ENCODE measurements at regions not wholly inside any gene's neighbourhood (a gene's known extent, or its start where the extent isn't known, plus 50 kb on each side); places are given as distances from the start of the nearest gene placed in this dataset.
A peak's percentile ranks its signal among the peaks of the same experiment; 100 is the strongest.
"Not testable (repeated sequence)": the region's sequence is repeated elsewhere in the genome, so short reads cannot be mapped to it uniquely, and the experiment has no call there.

DNA sequence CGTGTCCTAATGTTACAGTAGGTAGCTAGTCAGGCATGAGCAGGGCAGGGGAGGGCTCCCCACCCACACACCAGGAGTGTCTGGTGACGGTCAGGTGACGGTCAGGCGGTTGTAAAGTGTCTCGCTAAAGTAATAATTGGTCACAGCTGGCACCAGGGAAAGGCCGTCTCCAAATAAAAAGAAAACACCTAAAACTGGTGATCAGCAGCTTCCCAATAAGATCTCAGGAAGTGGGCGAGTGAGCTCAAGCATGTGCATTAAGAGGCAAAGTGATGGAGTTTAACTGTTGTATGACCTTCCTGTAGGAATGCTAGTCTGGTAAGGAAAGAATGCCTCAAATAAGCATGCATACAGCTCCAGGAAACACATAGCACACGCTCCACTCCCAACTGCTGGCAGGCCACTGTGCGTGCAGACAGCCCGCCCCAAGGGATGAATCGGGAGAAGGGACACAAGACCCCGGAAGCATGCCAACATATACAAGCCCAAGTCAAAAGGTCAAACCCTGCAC is 177.1 kb downstream of the RNF144A start:
- DNase-seq (ENCODE audit: low read depth): no peak

DNA sequence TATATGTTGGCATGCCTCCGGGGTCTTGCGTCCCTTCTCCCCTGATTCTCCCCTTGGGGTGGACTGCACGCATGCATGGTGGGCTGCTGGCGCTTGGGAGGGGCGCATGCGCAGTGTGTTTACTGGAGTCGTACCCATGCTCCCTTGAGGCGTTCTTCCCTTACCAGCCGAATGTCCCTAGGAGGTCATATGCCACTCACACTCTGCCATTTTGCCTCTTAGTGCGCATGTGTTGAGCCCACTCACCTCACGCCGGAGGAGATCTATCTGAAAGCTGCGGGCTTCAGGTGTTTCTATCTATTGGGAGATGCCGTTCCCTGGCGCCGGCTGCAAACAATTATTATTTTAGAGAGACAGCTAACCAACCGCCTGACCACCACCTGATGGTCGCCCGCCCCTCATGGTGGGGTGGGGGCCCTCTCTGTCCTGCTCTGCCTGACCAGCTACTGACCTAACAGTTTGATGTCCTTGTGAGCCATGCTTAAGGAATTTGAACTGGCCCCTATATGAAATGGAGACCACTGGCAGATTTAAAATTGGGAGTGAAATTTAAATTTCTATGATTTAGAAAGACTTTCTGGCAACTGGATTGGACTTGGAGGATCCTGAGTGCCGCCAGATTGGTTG is 179.6 kb downstream of the RNF144A start:
- DNase-seq (ENCODE audit: low read depth): no peak

DNA sequence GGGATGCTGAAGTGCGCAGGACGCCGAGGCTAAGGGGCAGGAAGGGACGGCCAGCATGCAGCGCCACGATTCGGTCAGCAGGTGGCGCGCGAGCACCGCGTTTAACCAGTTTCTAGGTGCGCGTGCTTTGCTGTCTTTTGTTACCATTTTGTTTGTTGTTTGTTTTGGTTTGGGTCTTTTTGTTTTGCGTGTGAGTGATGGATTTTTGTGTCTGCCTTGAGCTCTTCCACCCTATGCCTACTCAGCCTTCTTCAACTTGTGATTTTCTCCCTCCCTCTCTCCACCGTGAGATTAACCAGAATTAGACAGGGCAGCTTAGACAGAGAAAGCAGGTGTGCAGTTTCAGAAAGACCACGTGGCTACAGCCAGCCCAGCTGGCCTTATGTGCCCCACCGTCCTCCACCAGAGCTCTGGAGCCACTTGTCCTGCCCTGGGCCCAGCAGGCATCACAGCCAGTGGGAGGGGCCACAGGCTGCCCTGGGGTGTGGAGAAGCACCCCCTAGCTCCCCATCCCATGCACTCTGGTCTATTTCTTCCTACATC is 180.2 kb downstream of the RNF144A start:
- DNase-seq (ENCODE audit: low read depth): peak; percentile 74

DNA sequence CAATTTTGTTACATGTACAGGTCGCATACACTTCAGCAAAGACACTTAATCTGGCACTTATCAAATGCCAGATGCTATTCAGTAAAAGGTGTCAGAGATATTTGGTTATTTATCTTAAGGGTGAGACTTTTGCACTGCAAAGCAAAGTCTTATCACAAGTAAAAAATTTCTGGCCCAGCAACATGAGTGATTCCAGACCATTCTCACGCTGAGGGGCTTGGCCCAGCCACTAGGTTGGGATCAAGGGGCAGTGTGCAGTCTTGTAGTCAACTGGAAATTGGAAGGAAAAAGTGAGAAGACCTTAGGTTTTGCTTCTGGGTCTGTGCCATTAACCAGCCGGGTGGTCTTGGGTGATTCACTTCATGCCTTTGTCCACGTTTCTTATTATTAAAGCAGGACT is 181.6 kb downstream of the RNF144A start:
- no peak for DNase-seq (ENCODE audit: low read depth)

DNA sequence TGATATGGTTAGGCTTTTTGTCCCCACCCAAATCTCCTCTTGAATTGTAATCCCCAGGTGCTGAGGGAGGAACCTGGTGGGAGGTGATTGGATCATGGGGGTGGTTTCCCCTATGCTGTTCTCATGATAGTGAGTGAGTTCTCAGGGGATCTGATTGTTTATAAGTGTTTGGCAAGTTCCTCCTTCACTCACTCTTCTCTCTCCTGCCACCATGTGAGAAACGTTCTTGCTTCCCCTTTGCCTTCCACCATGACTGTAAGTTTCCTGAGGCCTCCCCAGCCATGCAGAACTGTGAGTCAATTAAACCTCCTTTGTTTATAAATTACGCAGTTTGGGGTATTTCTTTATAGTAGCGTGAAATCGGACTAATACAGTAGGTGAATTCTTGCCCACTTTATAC is 182.5 kb downstream of the RNF144A start:
- DNase-seq (ENCODE audit: low read depth): not testable (repeated sequence)

DNA sequence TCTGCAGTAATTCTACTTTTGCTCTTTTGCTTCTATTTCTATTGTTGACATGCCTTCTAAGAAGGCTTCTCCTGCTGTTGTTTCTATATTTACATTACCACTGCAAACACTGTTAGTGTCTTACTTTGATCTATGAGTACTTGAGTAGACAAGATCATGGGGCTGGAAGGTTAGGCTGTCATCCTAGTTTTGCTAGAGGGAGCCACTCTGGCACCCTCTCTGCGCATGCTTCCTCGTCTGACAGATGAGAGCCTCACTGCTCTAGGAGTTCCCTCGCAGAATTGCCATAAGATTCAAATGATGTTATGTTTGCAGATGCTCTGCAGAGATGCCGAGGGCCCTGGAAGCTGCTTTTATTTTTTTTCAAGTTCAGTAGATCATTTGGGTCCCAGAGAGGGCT is 185.6 kb downstream of the RNF144A start:
- no peak for DNase-seq (ENCODE audit: low read depth)

DNA sequence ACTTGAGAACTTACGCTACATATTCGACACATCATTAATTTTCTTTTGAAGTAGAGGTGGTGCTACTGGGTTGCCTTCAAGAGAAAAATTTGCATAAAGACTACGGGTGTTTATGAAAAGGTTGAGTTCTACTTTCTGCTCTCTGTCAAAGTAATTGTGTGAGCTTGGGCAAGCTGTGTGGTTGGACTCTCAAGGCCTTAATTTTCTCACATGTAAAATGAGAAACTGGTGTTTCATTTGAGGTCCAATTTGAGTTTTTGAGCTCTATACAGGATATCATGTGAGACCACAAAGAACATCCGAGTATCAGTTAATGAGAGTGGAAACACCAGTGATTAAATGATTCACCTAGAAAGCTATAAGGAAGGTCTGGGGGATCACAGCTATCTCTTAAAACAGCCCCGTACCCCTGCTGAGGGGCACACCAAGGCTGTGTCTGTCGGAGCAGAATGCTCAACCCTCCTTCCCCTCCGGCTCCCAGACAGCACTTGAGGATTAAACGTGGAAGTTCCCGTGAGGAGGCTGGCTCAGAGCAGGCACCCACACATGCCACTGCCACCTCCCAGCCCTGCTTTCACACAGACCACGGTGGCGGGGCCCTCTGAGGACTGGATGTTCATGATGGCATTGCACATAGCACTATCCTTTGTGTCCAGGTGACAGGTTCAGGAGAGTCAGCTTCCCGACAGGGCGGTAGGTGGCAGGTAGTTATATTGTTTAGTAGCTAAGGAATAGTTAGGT is 191.8 kb downstream of the RNF144A start:
- DNase-seq (ENCODE audit: low read depth): no peak

DNA sequence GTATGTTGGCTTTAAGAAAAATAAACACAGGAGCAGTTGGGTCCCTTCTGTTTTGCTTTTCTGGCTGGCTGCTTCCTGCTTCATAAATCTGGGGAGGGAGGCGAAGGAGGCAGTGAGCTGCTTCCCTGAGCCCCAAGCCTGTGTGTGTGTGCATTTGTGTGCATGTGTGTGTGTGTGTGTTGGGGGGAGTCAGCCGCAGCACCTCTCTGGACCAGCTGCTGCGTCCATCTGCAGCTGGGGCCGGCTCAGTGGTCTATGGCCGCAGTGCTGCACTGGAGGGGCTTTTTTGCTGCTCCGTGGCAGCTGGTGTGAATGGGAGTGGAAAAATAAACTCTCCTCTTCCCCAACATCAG is 192.3 kb downstream of the RNF144A start:
- no peak for DNase-seq (ENCODE audit: low read depth)

DNA sequence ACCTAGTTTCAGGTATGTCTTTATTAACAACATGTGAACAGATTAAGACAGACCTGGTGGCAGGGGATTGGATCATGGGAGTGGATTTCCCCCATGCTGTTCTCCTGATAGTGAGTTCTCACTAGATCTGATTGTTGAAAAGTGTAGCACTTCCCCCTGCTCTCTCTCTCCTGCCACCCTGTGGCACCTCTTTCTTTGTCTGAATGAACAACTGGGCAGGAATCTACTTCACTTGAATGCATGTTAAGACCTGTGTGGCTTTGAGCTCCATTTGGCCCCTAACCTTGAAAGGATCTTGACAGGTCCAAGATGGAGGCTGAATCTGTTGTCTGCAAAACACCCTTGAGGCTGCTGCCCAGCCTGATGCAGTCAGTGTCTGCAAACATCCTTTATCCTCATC is 194.4 kb downstream of the RNF144A start:
- no peak for DNase-seq (ENCODE audit: low read depth)

DNA sequence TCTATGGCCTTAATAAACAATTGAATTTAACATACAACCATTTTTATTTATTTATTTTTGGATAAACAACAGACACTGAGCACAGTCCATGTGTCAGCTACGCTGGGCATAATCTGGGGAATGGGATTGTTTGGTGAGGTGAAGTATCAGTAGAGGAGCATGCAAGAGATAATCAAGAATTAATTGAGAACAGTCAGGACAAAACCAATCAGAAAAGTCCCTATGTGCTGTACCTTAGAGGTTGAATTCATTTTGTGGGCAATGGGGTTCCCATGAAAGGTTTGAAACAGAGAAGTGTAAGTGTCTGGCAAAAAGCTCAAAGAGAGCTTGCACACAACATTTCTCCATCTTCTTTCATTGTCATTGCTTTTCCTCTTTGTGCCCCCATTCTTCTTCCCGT is 198.2 kb downstream of the RNF144A start:
- DNase-seq (ENCODE audit: low read depth): no peak

DNA sequence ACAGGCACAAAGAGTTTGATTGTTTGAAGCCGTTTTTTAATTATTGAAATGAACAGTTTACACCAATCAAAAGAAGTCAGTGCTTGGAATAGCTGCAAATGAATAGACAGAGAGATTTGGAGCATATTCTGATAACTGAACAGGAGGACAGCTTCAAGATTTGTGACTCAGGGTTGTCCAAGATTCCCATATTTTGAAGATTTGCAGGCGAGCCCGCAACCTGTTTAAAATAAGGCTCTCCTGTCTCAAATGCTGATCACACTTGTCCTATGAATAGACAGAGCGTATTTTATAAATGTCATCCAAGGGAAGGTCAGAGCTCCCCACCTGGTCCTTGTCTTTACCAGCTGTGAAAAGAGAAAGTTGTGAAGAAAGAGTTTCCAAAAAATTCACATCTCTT is 198.7 kb downstream of the RNF144A start:
- no peak for DNase-seq (ENCODE audit: low read depth)

DNA sequence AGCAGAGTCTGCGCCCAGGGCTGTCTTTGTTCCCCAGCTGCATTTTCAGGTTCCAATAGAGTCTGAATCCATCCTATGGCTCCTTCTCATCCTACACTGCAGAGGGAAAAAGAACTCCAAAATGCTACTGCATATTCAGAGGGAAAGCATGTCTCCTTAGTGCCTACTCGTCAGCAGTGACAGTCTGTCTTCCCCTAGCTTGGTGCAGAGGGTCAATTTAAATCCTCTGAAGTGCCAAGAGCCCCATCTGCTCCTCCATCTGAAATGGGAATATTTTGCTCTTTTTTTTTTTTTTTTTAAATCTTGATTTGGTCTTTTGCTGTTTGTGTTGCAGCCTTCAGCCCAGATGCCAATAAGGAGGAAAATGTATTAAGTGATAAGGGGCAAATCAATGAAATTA is 199.3 kb downstream of the RNF144A start:
- DNase-seq (ENCODE audit: low read depth): no peak

DNA sequence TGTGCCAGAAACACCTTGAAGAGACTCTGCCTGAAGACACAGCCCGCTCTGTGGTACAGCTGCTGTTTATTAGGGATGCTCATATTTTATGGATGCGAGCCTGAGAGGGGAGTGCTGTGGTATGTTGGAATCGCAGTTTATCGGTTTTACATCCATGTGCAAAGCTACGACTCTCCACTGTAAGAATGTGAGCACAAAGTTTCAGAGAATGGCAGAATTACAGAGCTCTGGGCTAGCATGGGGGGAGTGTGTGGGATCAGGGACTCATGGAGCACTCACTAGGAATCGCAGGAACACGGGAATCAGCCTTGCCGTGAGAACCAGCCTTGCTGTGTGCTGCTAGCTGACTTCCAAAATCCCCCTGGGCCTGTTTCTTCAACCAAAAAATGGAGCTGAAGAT is 199.9 kb downstream of the RNF144A start:
- no peak for DNase-seq (ENCODE audit: low read depth)

DNA sequence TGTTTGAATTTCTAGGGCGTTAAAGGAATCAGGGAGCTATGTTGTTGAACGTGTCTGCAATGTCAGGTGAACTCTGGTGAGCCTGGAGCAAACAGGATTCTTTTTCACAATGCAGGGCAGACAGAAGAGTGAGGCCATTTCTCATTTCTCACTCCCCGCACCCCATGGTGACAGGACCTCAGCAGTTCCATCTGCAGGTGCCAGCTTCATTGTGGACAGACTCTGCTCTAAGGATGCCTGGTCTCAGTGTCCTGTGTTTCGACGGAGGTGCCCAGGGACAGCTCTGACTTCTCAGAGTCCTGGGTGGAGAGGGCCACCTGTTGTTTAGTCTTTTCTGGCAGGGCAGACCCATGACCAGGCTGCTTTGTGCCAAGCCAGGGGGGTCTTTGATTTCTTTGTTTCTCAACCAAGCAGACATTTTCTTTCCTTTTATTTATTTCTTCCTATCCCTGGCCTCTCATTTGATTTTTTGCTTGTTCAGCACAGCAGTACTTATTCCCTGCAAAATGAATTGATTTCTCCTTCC is 201.5 kb downstream of the RNF144A start:
- DNase-seq (ENCODE audit: low read depth): no peak

DNA sequence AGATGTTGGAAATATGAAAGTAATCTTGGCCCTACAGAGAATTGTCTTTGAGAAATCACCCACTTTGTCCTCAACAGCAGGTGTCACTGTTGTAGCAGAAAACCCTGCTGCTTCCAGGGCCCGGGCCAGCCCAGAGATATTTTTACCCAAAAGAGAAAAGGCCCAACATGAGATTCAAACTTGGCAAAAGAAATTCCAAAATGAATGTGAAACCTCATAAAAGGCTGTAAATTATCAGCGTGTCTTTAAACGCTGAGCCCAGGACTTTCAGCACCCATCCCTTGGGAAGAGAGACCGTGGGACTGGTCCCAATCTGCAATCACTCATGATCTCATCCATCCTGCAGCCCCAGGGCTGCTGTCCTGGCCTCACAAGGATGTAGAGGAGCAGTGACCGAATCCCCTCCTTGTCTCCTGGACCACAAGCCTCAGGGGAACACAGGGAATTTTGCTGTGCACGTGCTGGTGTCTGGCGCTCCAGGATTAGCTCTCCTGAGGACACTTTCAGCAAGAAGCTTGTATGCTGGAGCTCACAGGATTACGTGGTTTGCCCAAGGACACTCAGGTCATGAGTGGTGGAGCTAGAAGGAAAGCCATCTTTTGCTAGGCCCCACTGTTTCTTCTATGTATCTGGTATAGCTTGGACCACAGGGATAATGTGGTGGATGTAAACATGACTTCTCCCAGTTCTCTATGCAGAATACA is 202.1 kb downstream of the RNF144A start:
- DNase-seq (ENCODE audit: low read depth): no peak

DNA sequence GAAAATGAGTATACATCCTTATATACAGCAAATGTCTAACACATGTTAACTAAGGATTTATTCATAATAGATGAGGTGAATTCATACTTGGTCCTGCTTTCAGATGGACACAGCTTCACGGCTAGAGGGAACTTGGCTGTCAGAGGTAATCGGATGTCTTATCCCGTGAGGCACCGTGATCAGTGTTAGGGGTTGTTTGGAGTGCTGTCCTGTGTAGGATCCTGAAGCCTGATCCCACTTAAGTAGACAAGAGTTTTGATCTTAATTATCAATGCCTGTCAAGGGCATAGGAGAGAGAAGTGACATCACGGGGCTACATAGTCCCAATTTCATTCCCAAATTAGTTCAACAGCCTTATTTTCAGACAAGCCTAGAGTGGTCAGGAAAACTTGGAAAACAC is 204.6 kb downstream of the RNF144A start:
- no peak for DNase-seq (ENCODE audit: low read depth)

DNA sequence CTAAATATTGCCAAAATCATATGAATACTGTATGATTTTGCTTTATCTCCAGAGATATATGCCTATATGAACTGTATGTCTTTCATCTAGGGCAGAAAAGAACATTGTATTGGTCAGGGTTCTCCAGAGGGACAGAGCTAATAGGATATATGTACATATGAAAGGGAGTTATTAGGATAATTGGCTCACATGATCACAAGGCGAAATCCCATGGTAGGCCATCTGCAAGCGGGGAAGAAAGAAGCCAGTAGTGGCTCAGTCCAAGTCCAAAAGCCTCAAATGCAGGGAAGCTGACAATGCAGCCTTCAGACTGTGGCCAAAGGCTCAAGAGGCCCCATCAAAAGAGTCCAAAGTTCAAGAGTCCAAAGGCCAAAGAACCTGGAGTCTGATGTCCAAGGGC is 209.9 kb downstream of the RNF144A start:
- no peak for DNase-seq (ENCODE audit: low read depth)

DNA sequence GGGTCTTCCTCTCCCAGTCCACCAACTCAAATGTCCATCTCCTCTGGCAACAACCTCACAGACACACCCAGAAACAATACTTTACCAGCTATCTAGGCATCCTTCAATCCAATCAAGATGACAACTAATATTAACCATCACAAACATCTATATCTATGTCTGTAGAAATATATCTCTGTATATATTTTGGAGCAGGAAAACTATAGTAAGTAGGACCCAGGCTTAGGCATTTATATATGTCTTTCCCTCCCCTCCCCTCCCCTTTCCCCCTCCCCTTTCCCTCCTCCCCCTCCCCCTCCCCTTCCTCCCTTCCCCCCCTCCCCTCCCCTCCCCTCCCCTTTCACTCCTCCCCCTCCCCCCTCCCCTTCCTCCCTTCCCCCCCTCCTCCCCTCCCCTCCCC is 210.5 kb downstream of the RNF144A start:
- no peak for DNase-seq (ENCODE audit: low read depth)

DNA sequence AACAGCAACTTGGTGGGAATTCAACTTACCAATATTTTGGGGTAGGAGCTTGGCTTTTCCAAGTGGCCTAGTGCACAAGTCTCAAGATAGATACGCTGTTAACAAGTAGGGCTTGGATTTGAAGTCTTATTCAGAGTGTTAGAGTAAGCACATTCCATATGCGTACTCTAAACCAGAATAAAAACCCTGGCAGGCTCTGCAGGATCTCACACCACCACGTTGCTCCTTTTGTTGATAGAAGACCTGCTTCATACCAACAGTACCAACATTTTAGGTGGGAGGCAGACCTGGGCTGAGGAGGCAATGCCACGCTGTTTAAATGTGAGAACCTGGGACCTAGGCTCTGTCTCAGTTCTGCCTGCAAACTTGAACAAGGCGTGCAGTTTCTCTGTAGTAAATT is 214.0 kb downstream of the RNF144A start:
- DNase-seq (ENCODE audit: low read depth): no peak

DNA sequence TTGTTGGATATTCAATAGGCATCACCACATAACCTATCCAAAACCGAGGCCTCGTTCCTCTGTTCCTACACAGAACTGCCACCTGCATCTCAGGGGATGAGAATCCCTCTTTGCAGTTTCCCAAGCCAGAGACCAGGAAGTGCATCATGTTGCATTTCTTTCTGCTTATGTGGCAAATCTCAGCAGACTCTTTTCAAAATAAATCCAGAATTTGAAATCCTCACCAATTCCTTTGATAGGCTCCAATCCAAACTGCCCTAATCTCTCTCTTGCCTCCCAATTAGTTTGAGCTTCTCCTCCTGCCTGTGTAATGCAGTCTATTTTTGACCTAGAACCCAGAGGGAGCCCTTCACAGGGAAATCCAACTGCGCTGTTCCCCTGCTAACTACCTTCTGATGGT is 215.5 kb downstream of the RNF144A start:
- DNase-seq (ENCODE audit: low read depth): no peak

DNA sequence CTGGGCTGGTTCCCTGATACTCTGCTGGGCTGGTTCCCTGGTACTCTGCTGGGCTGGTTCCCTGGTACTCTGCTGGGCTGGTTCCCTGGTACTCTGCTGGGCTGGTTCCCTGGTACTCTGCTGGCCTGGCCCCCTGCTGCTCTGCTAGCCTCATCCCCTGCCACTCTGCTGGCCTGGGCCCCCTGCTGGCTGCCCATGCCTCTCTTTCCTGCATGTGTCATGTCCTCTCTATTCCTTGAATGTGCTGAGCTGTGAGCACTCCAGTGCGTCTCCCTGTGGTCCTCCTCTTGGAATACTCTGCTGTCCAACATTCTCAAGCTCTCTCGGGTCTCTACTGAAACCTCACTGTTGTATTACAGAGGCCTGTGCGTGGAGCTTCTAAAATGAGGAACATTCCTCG is 216.3 kb downstream of the RNF144A start:
- no peak for DNase-seq (ENCODE audit: low read depth)

DNA sequence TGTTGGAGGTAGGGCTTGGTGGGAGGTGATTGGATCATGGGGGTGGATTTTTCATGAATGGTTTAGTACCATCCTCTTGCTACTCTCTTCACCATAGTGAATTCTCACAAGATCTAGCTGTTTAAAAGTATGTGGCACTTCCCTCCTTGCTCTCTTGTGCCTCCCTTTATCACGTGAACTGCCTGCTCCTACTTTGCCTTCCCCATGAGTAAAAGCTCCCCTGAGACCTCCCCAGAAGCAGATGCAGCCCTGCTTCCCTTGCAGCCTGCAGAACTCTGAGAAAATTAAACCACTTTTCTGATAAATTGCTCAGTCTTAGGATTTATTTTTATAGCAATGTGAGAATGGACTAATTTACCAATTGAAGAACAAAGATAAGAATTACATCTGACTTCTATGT is 223.1 kb downstream of the RNF144A start:
- DNase-seq (ENCODE audit: low read depth): no peak

DNA sequence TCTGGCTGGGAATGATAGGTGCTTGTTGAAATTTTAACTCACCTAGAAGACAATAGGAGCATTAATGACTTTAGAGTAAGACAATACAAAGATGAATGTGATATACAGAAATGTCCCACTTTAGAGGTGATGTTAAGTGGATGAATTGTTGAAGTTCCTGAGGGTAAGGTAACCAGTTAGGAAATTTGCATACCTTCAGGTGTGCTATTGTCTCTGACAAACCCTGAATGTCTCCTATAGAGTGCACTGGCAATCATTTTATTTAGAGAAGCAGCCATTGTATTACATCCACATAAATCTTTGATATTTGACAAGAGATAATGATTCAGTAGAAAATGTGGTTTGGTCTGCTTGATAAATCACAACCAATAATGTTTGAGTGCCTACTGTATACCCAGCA is 228.5 kb downstream of the RNF144A start:
- DNase-seq (ENCODE audit: low read depth): no peak

All from activated T-cell treated with anti-CD3 and anti-CD28 coated beads for 1 hour (primary cell).